H1 (cell line): ENCODE measurements at regions not wholly inside any gene's neighbourhood (a gene's known extent, or its start where the extent isn't known, plus 50 kb on each side); places are given as distances from the start of the nearest gene placed in this dataset.
"Not testable (repeated sequence)": the region's sequence is repeated elsewhere in the genome, so short reads cannot be mapped to it uniquely, and the experiment has no call there.

Experiments
- CTCF ChIA-PET: fragments of 300-600 bp; sonication (Branson Sonifier 250); formaldehyde crosslinking; loops from one replicate; lab custom pipeline; 2021; ENCODE audit not compliant: partially characterized antibody; lab: Charles Lee
- POLR2A ChIA-PET: fragments of 300-600 bp; sonication (Branson Sonifier 250); formaldehyde crosslinking; loops from one replicate; lab custom pipeline; 2021; ENCODE audit warnings: inconsistent platforms; ENCODE audit not compliant: partially characterized antibody; lab: Charles Lee
- DNase-seq, 2 experiments: peaks; one replicate each; pipeline versions ENCODE4 v3.0.0 to v3.0.0-alpha.2; 2010 to 2022; ENCODE audit warnings: low spot score in 2 of 2, low read depth in 1 of 2, mixed read lengths in 1 of 2
- FAIRE-seq: peaks from 2 replicates; lab custom pipeline; 2011; peaks lifted over from hg19 to GRCh38; lab: Jason Lieb, UNC
- H2AFZ ChIP-seq: 2 replicates; pipeline ENCODE4 v1.8.1; 2012; ENCODE audit warnings: low read length, inconsistent platforms
- H2AK5ac ChIP-seq: 2 replicates; pipeline ENCODE4 v1.6.1; 2013; ENCODE audit warnings: low read depth, low read length
- H2BK120ac ChIP-seq: replicated peaks from 2 replicates; pipeline ENCODE3; 2013; ENCODE audit warnings: low read depth, low read length, inconsistent platforms
- H2BK12ac ChIP-seq: 2 replicates; pipeline ENCODE4 v1.6.1; 2013; ENCODE audit warnings: low read depth, low read length
- H2BK15ac ChIP-seq: 2 replicates; pipeline ENCODE4 v1.6.1; 2013; ENCODE audit warnings: low read length
- H2BK20ac ChIP-seq: 2 replicates; pipeline ENCODE4 v1.6.1; 2013; ENCODE audit warnings: low read length
- H2BK5ac ChIP-seq: 2 replicates; pipeline ENCODE4 v1.6.1; 2013; ENCODE audit warnings: low read depth, low read length
- H3K14ac ChIP-seq: 2 replicates; pipeline ENCODE4 v1.6.1; 2013; ENCODE audit warnings: inconsistent platforms; ENCODE audit not compliant: insufficient read length
- H3K18ac ChIP-seq: 2 replicates; pipeline ENCODE4 v1.6.1; 2013; ENCODE audit warnings: low read length; ENCODE audit errors: extremely low read depth
- H3K23ac ChIP-seq: 2 replicates; pipeline ENCODE4 v1.6.1; 2013; ENCODE audit warnings: inconsistent platforms; ENCODE audit not compliant: insufficient read length
- H3K23me2 ChIP-seq: 2 replicates; pipeline ENCODE4 v1.6.1; 2013; ENCODE audit warnings: low read depth, low read length
- H3K27ac ChIP-seq: 2 replicates; pipeline ENCODE4 v1.6.1; 2011; ENCODE audit warnings: low read depth, low read length, inconsistent platforms
- H3K27me3 ChIP-seq, 4 experiments: replicated peaks in 1 of 4; 1 replicate in 1 of 4; 2 replicates in 3 of 4; pipeline versions ENCODE4 v1.6.1 to v1.8.1; 2011 to 2013; ENCODE audit warnings: low read length in 3 of 4, mild to moderate bottlenecking in 3 of 4, inconsistent platforms in 2 of 4, mixed read lengths in 2 of 4, moderate library complexity in 1 of 4; ENCODE audit not compliant: control insufficient read depth in 3 of 4, insufficient read depth in 3 of 4; ENCODE audit errors: extremely low read depth in 1 of 4
- H3K36me3 ChIP-seq, 4 experiments: 2 replicates each; pipeline versions ENCODE4 v1.6.1 to v1.8.1; 2011 to 2013; ENCODE audit warnings: mild to moderate bottlenecking in 4 of 4, low read length in 3 of 4, moderate library complexity in 2 of 4, control low read depth in 1 of 4, inconsistent platforms in 1 of 4; ENCODE audit not compliant: insufficient read depth in 4 of 4, control insufficient read depth in 2 of 4
- H3K4ac ChIP-seq: replicated peaks from 2 replicates; pipeline ENCODE3; 2013; ENCODE audit warnings: low read length, low read depth, mixed read lengths, inconsistent platforms; ENCODE audit not compliant: insufficient read length
- H3K4me1 ChIP-seq, 4 experiments: replicated peaks in 1 of 4; 1 replicate in 1 of 4; 2 replicates in 3 of 4; pipeline versions ENCODE4 v1.6.1 to v1.8.1; 2011 to 2013; ENCODE audit warnings: low read length in 3 of 4, inconsistent platforms in 2 of 4, mixed read lengths in 1 of 4; ENCODE audit not compliant: insufficient read depth in 4 of 4, control insufficient read depth in 3 of 4
- H3K4me2 ChIP-seq, 2 experiments: 2 replicates each; pipeline versions ENCODE4 v1.6.1 to v1.8.1; 2011 to 2013; ENCODE audit warnings: low read depth in 2 of 2, low read length in 2 of 2, control low read depth in 1 of 2, inconsistent platforms in 1 of 2, mild to moderate bottlenecking in 1 of 2; ENCODE audit not compliant: insufficient read depth in 1 of 2
- H3K4me3 ChIP-seq, 4 experiments: fragments of 200-600, 300-600 bp in 1 of 4; sonication (generic), shearing (Covaris generic), sonication (Bioruptor Twin) in 1 of 4; 2 replicates each; pipeline versions ENCODE4 v1.5.1 to v1.8.1; 2011 to 2016; ENCODE audit warnings: low read length in 4 of 4, low read depth in 3 of 4, control low read depth in 2 of 4, inconsistent platforms in 2 of 4, mild to moderate bottlenecking in 2 of 4, mixed read lengths in 1 of 4, moderate library complexity in 1 of 4; ENCODE audit not compliant: insufficient read depth in 2 of 4; ENCODE audit errors: extremely low read depth in 1 of 4
- H3K56ac ChIP-seq: replicated peaks from 2 replicates; pipeline ENCODE3; 2013; ENCODE audit warnings: low read depth, mild to moderate bottlenecking, mixed read lengths, low read length, inconsistent platforms; ENCODE audit not compliant: insufficient read length
- H3K79me1 ChIP-seq: 2 replicates; pipeline ENCODE4 v1.6.1; 2013; ENCODE audit warnings: low read depth, low read length, control low read depth
- H3K79me2 ChIP-seq, 2 experiments: 2 replicates each; pipeline versions ENCODE4 v1.6.1 to v1.8.1; 2012 to 2013; ENCODE audit warnings: low read length in 2 of 2, mild to moderate bottlenecking in 2 of 2, inconsistent platforms in 1 of 2; ENCODE audit not compliant: insufficient read depth in 2 of 2, control insufficient read depth in 1 of 2
- H3K9ac ChIP-seq, 4 experiments: replicated peaks in 1 of 4; 1 replicate in 1 of 4; 2 replicates in 3 of 4; pipeline versions ENCODE4 v1.6.1 to v1.8.1; 2011 to 2013; ENCODE audit warnings: low read depth in 3 of 4, low read length in 3 of 4, control low read depth in 2 of 4, mild to moderate bottlenecking in 2 of 4, moderate library complexity in 2 of 4, inconsistent platforms in 1 of 4; ENCODE audit errors: extremely low read depth in 1 of 4
- H3K9me3 ChIP-seq, 2 experiments: 2 replicates each; pipeline versions ENCODE4 v1.6.1 to v1.8.1; 2012 to 2013; ENCODE audit warnings: mild to moderate bottlenecking in 2 of 2, moderate library complexity in 2 of 2, control low read depth in 1 of 2, inconsistent platforms in 1 of 2, low read depth in 1 of 2, low read length in 1 of 2, mixed read lengths in 1 of 2; ENCODE audit not compliant: insufficient read depth in 2 of 2
- H4K20me1 ChIP-seq, 2 experiments: replicated peaks in 1 of 2; 2 replicates each; pipeline versions ENCODE3 to v1.8.1; 2011 to 2013; ENCODE audit warnings: inconsistent platforms in 2 of 2, low read length in 2 of 2, mild to moderate bottlenecking in 1 of 2; ENCODE audit not compliant: insufficient read depth in 2 of 2, control insufficient read depth in 1 of 2
- H4K5ac ChIP-seq: 2 replicates; pipeline ENCODE4 v1.6.1; 2013; ENCODE audit warnings: low read length, low read depth, mixed read lengths, inconsistent platforms; ENCODE audit not compliant: insufficient read length
- H4K8ac ChIP-seq: 2 replicates; pipeline ENCODE4 v1.8.0; 2013; ENCODE audit warnings: mild to moderate bottlenecking, moderate library complexity, low read length, inconsistent platforms; ENCODE audit not compliant: insufficient read depth; ENCODE audit errors: extremely low read depth
- H4K91ac ChIP-seq: replicated peaks from 2 replicates; pipeline ENCODE3; 2013; ENCODE audit warnings: low read length, mixed read lengths, inconsistent platforms; ENCODE audit not compliant: insufficient read length
- BCL11A ChIP-seq, 2 experiments: IDR thresholded peaks; one replicate each; pipeline ENCODE4 v1.6.1; 2011; ENCODE audit warnings: low read depth in 2 of 2, low read length in 2 of 2, mild to moderate bottlenecking in 2 of 2
- FOSL1 ChIP-seq: IDR thresholded peaks from 2 replicates; pipeline ENCODE4 v1.6.1; 2011; ENCODE audit warnings: mild to moderate bottlenecking, low read depth, low read length, moderate library complexity; ENCODE audit not compliant: insufficient read depth
- whole genome bisulfite sequencing, 2 experiments: shearing (Covaris generic) in 1 of 2; methylation state at CpG; one replicate each; pipeline versions ENCODE4 v1.1.6 to v1.1.7; 2013 to 2015; ENCODE audit warnings: low lambda C conversion rate in 2 of 2, mixed read lengths in 2 of 2, inconsistent platforms in 1 of 2, low coverage in 1 of 2, missing lambda C conversion rate in 1 of 2; ENCODE audit not compliant: insufficient replicate concordance in 2 of 2, insufficient coverage in 1 of 2, insufficient read length in 1 of 2; ENCODE audit errors: extremely low coverage in 1 of 2, missing lambda C conversion rate in 1 of 2; 5-methylcytosine and 5-hydroxymethylcytosine counted together

- TF ChIP-seq FOSL1 (no peak), BCL11A (IDR thresholded peaks at IDR 0.05; ENCODE audit: low read depth in 2 of 2, low read length in 2 of 2) (no peak)
Observed at GRCh38 chr2:236380051-236380612, 115.9 kb upstream of the ASB18 start (continued).

- H4K5ac ChIP-seq, H3K4me1 ChIP-seq, H3K4me3 ChIP-seq, H2AFZ ChIP-seq, H3K79me2 ChIP-seq, H3K4ac ChIP-seq, H3K79me1 ChIP-seq, H4K20me1 ChIP-seq, H3K9me3 ChIP-seq, H3K23ac ChIP-seq, H3K4me2 ChIP-seq, H3K18ac ChIP-seq, H2BK15ac ChIP-seq, H2BK20ac ChIP-seq, H3K36me3 ChIP-seq, H2BK120ac ChIP-seq, H2AK5ac ChIP-seq, H3K27ac ChIP-seq, H2BK12ac ChIP-seq, H3K14ac ChIP-seq, H3K9ac ChIP-seq, DNase-seq, H3K56ac ChIP-seq, H3K23me2 ChIP-seq, FAIRE-seq, H4K91ac ChIP-seq, H3K27me3 ChIP-seq, H2BK5ac ChIP-seq: not testable (repeated sequence)
- POLR2A ChIA-PET = interaction anchor here (0.9 kb wide), 1 partner anchor 12 kb away, joined by 3 read pairs; no protein-coding TSS in a partner anchor
- CTCF ChIA-PET = interaction anchor here (0.8 to 1.3 kb wide), 5 partner anchors 12 to 131 kb away, joined by 3 read pairs; no protein-coding TSS in a partner anchor
- 94% methylated on average over 6 of the region's 6 CpGs; no CpG with 5 or more reads in 1 of the 2 experiments for WGBS, 2 experiments
- peak overlapping the region; percentile 68; the same call in 1 of the 2 replicates for H4K8ac ChIP-seq
Observed at GRCh38 chr2:236381253-236381652, 117.0 kb upstream of the ASB18 start.
